Astrocyte (in vitro differentiated cells and primary cell): ENCODE measurements at regions not wholly inside any gene's neighbourhood (a gene's known extent, or its start where the extent isn't known, plus 50 kb on each side); places are given as distances from the start of the nearest gene placed in this dataset.

Source experiments
- DNase-seq: peaks from one replicate; pipeline ENCODE4 v3.0.0-alpha.2; 2010; ENCODE audit warnings: low read depth
- FAIRE-seq: peaks from 2 replicates; lab custom pipeline; 2011; peaks lifted over from hg19 to GRCh38; lab: Jason Lieb, UNC
- H2AFZ ChIP-seq: 2 replicates; pipeline ENCODE4 v1.6.0; 2012; ENCODE audit warnings: low read depth, low read length, inconsistent platforms
- H3K27ac ChIP-seq: 2 replicates; pipeline ENCODE4 v1.5.1; 2011; ENCODE audit warnings: low read depth, low read length, inconsistent platforms
- H3K27me3 ChIP-seq: 2 replicates; pipeline ENCODE4 v1.6.0; 2011; ENCODE audit warnings: low read length, inconsistent platforms; ENCODE audit not compliant: insufficient read depth
- H3K36me3 ChIP-seq: 2 replicates; pipeline ENCODE4 v1.5.1; 2011; ENCODE audit warnings: low read length, inconsistent platforms; ENCODE audit not compliant: insufficient read depth
- H3K4me1 ChIP-seq: 2 replicates; pipeline ENCODE4 v1.5.1; 2011; ENCODE audit warnings: low read length, inconsistent platforms; ENCODE audit not compliant: insufficient read depth
- H3K4me2 ChIP-seq: 2 replicates; pipeline ENCODE4 v1.6.0; 2012; ENCODE audit warnings: low read length, inconsistent platforms
- H3K4me3 ChIP-seq: 2 replicates; pipeline ENCODE4 v1.5.1; 2011; ENCODE audit warnings: low read depth, mild to moderate bottlenecking, low read length, inconsistent platforms; ENCODE audit not compliant: insufficient read depth
- H3K79me2 ChIP-seq: 2 replicates; pipeline ENCODE4 v1.6.0; 2012; ENCODE audit warnings: mild to moderate bottlenecking, low read length, inconsistent platforms; ENCODE audit not compliant: insufficient read depth
- H3K9ac ChIP-seq: 2 replicates; pipeline ENCODE4 v1.6.0; 2012; ENCODE audit warnings: mild to moderate bottlenecking, low read length, inconsistent platforms
- H3K9me3 ChIP-seq: 2 replicates; pipeline ENCODE4 v1.5.1; 2012; ENCODE audit warnings: low read depth, mild to moderate bottlenecking, low read length, inconsistent platforms; ENCODE audit not compliant: insufficient read depth
- H4K20me1 ChIP-seq: 2 replicates; pipeline ENCODE4 v1.6.0; 2012; ENCODE audit warnings: low read length, inconsistent platforms; ENCODE audit not compliant: insufficient read depth
- H3K27ac Mint-ChIP-seq: one replicate; pipeline ENCODE4 v1.8.0; 2021; ENCODE audit warnings: mild to moderate bottlenecking, mixed read lengths; ENCODE audit not compliant: unreplicated experiment
- H3K27me3 Mint-ChIP-seq: one replicate; pipeline ENCODE4 v1.8.0; 2021; ENCODE audit warnings: low read depth, mixed read lengths; ENCODE audit not compliant: unreplicated experiment
- H3K36me3 Mint-ChIP-seq: one replicate; pipeline ENCODE4 v1.8.0; 2021; ENCODE audit warnings: low read depth, mixed read lengths; ENCODE audit not compliant: unreplicated experiment
- H3K4me1 Mint-ChIP-seq: one replicate; pipeline ENCODE4 v1.8.0; 2021; ENCODE audit warnings: low read depth, mixed read lengths; ENCODE audit not compliant: unreplicated experiment
- H3K4me3 Mint-ChIP-seq: one replicate; pipeline ENCODE4 v1.8.0; 2021; ENCODE audit warnings: mild to moderate bottlenecking, moderate library complexity, mixed read lengths; ENCODE audit not compliant: unreplicated experiment
- H3K9me3 Mint-ChIP-seq: one replicate; pipeline ENCODE4 v1.8.0; 2021; ENCODE audit warnings: mild to moderate bottlenecking, mixed read lengths; ENCODE audit not compliant: unreplicated experiment
- CTCF ChIP-seq: IDR thresholded peaks from 2 replicates; pipeline ENCODE4 v1.5.1; 2011; ENCODE audit warnings: low read depth, mild to moderate bottlenecking, inconsistent platforms, low read length, moderate library complexity; ENCODE audit not compliant: insufficient read depth
- EZH2 ChIP-seq: IDR thresholded peaks from 2 replicates; pipeline ENCODE4 v1.6.1; 2012; ENCODE audit warnings: mild to moderate bottlenecking, low read length, inconsistent platforms; ENCODE audit not compliant: insufficient read depth

GRCh38 chr11:130655300-130655699 lies 206.9 kb downstream of the ADAMTS15 start:
- H3K27ac Mint-ChIP-seq = no peak overlapping the region

GRCh38 chr11:130666781-130667251 lies 218.4 kb downstream of the ADAMTS15 start:
- Histone ChIP-seq H3K4me3 (no peak overlapping the region), H2AFZ (no peak overlapping the region), H3K4me2 (no peak overlapping the region), H3K9ac (no peak overlapping the region), H3K27me3 (no peaks in the 10 kb centered on the region), H3K79me2 (no peaks in the 10 kb centered on the region), H3K36me3 (no peaks in the 10 kb centered on the region), H3K4me1 (peaks cover 13% of the 10 kb centered on the region), H4K20me1 (no peaks in the 10 kb centered on the region), H3K27ac (no peak overlapping the region), H3K9me3 (no peaks in the 10 kb centered on the region)
- Mint-ChIP-seq H3K27me3 (peaks cover 10% of the 10 kb centered on the region), H3K4me1 (peaks cover 3% of the 10 kb centered on the region), H3K4me3 (no peak overlapping the region), H3K9me3 (no peaks in the 10 kb centered on the region), H3K27ac (no peak overlapping the region), H3K36me3 (no peaks in the 10 kb centered on the region)
- DNase-seq (peak; percentile 73), FAIRE-seq (peak; percentile 9)
- TF ChIP-seq EZH2 (no peak), CTCF (no peak)

More at GRCh38 chr11:130655300-130655699, 206.9 kb downstream of the ADAMTS15 start:
- Histone ChIP-seq H2AFZ (no peak overlapping the region), H4K20me1 (no peaks in the 10 kb centered on the region), H3K4me2 (no peak overlapping the region), H3K79me2 (no peaks in the 10 kb centered on the region), H3K4me3 (no peak overlapping the region), H3K27me3 (no peaks in the 10 kb centered on the region), H3K36me3 (no peaks in the 10 kb centered on the region), H3K9me3 (no peaks in the 10 kb centered on the region), H3K9ac (no peak overlapping the region), H3K27ac (no peak overlapping the region), H3K4me1 (peaks cover 4% of the 10 kb centered on the region)
- DNase-seq (no peak), FAIRE-seq (no peak)
- peaks cover 14% of the 10 kb centered on the region for H3K27me3 Mint-ChIP-seq
- no peaks in the 10 kb centered on the region for H3K36me3 Mint-ChIP-seq
- no peak for TF ChIP-seq EZH2
- no peak for TF ChIP-seq CTCF
- peaks cover 2% of the 10 kb centered on the region for H3K9me3 Mint-ChIP-seq
- H3K4me1 Mint-ChIP-seq = peaks cover 9% of the 10 kb centered on the region
- H3K4me3 Mint-ChIP-seq = no peak overlapping the region

GRCh38 chr11:130668751-130669150 lies 220.3 kb downstream of the ADAMTS15 start:
- H3K4me1 Mint-ChIP-seq = peaks cover 21% of the 10 kb centered on the region
- H2AFZ ChIP-seq = no peak overlapping the region

More at GRCh38 chr11:130668751-130669150, 220.3 kb downstream of the ADAMTS15 start:
- Mint-ChIP-seq H3K36me3 (no peaks in the 10 kb centered on the region), H3K4me3 (no peak overlapping the region), H3K27me3 (peaks cover 10% of the 10 kb centered on the region), H3K27ac (no peak overlapping the region), H3K9me3 (no peaks in the 10 kb centered on the region)
- no peak overlapping the region for H3K4me3 ChIP-seq
- no peaks in the 10 kb centered on the region for H3K9me3 ChIP-seq
- no peak overlapping the region for H3K4me2 ChIP-seq
- H3K4me1 ChIP-seq = peaks cover 28% of the 10 kb centered on the region
- DNase-seq (no peak), FAIRE-seq (no peak)
- no peaks in the 10 kb centered on the region for H3K36me3 ChIP-seq
- TF ChIP-seq CTCF (no peak), EZH2 (no peak)
- no peak overlapping the region for H3K27ac ChIP-seq
- no peaks in the 10 kb centered on the region for H4K20me1 ChIP-seq
- no peaks in the 10 kb centered on the region for H3K79me2 ChIP-seq
- no peak overlapping the region for H3K9ac ChIP-seq
- H3K27me3 ChIP-seq = no peaks in the 10 kb centered on the region
